ENCODE measurements at regions not wholly inside any gene's neighbourhood (a gene's known extent, or its start where the extent isn't known, plus 50 kb on each side); places are given as distances from the start of the nearest gene placed in this dataset.

GRCh38 chr12:131528667-131529066 lies 182.2 kb upstream of the SFSWAP start:
- TF ChIP-seq GATA2 (IDR thresholded peaks at IDR 0.05; ENCODE audit: low read depth, low read length) (no peak), GATA3 (IDR thresholded peaks at IDR 0.05; ENCODE audit: low read depth, low read length) (no peak)
